ENCODE measurements at regions not wholly inside any gene's neighbourhood (a gene's known extent, or its start where the extent isn't known, plus 50 kb on each side); places are given as distances from the start of the nearest gene placed in this dataset.

DNA sequence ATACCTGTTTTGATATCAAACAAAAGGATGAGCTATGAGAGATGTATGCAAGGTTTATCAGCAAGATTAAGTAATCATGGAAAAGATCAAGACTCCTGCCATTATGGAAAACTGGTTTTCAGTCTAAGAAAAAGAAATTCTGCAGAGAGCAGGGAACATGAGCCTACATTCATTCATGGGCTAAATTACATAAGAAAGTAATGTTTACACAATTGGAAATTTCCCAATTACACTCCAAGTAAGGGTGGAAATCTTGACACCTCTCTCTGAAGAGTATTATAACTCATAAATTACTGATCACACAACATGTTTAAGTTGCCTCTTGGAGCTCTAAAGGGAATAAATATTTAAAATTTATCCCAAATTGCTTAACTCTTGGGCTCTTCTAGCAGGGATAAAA is 206.2 kb downstream of the SLC6A15 start:
- TF ChIP-seq SP2 (IDR thresholded peaks at IDR 0.05; ENCODE audit: low read length) (no peak), JUN (IDR thresholded peaks at IDR 0.05; ENCODE audit: low read depth, low read length) (no peak), BRCA1 (IDR thresholded peaks at IDR 0.05; ENCODE audit: low read depth, low read length) (no peak), POLR2A (IDR thresholded peaks at IDR 0.05; ENCODE audit: control extremely low read depth in 1 of 2, low read depth in 2 of 2, low read length in 2 of 2) (no peak), CEBPB (IDR thresholded peaks at IDR 0.05; ENCODE audit: low read depth, low read length) (no peak), TAF1 (IDR thresholded peaks at IDR 0.05; ENCODE audit: low read depth, low read length) (no peak), RFX5 (IDR thresholded peaks at IDR 0.05; ENCODE audit: borderline replicate concordance, low read depth, low read length) (no peak), RXRA (IDR thresholded peaks at IDR 0.05; ENCODE audit: insufficient read depth, low read depth, low read length) (no peak), HDAC6 (IDR thresholded peaks at IDR 0.05; ENCODE audit: low read depth, low read length) (no peak)
- TF ChIP-seq, protein P1, sequence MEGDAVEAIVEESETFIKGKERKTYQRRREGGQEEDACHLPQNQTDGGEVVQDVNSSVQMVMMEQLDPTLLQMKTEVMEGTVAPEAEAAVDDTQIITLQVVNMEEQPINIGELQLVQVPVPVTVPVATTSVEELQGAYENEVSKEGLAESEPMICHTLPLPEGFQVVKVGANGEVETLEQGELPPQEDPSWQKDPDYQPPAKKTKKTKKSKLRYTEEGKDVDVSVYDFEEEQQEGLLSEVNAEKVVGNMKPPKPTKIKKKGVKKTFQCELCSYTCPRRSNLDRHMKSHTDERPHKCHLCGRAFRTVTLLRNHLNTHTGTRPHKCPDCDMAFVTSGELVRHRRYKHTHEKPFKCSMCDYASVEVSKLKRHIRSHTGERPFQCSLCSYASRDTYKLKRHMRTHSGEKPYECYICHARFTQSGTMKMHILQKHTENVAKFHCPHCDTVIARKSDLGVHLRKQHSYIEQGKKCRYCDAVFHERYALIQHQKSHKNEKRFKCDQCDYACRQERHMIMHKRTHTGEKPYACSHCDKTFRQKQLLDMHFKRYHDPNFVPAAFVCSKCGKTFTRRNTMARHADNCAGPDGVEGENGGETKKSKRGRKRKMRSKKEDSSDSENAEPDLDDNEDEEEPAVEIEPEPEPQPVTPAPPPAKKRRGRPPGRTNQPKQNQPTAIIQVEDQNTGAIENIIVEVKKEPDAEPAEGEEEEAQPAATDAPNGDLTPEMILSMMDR (IDR thresholded peaks at IDR 0.05; ENCODE audit: control extremely low read depth in 1 of 3, insufficient read depth in 1 of 3, low read depth in 1 of 3, low read length in 3 of 3) = no peak
- no peak overlapping the region for H3K27ac ChIP-seq (ENCODE audit: low read depth, low read length)
- no peaks in the 10 kb centered on the region for H3K27me3 ChIP-seq (replicated peaks in 1 of 4; ENCODE audit: control insufficient read depth in 3 of 4, extremely low read depth in 1 of 4, insufficient read depth in 3 of 4, low read length in 3 of 4)
- no peaks in the 10 kb centered on the region; the same call in 1 of the 2 replicates for H3K23me2 ChIP-seq (ENCODE audit: low read depth, low read length)
- no peak overlapping the region for H3K56ac ChIP-seq (replicated peaks; ENCODE audit: insufficient read length, low read depth, low read length)
- no peak overlapping the region for H3K4me3 ChIP-seq (ENCODE audit: extremely low read depth in 1 of 4, insufficient read depth in 2 of 4, low read depth in 3 of 4, low read length in 4 of 4)
- no peak overlapping the region for H2BK20ac ChIP-seq (ENCODE audit: low read length)
- H2BK5ac ChIP-seq (ENCODE audit: low read depth, low read length) = no peak overlapping the region
- H3K4me1 ChIP-seq (replicated peaks in 1 of 4; ENCODE audit: control insufficient read depth in 3 of 4, insufficient read depth in 4 of 4, low read length in 3 of 4) = peaks cover 0 to 3% (median 0%) of the 10 kb centered on the region in 4 experiments; a peak in 1 of 7 replicates
- H3K79me1 ChIP-seq (ENCODE audit: low read depth, low read length) = no peaks in the 10 kb centered on the region
- no peak overlapping the region for H3K23ac ChIP-seq (ENCODE audit: insufficient read length)
- no peaks in the 10 kb centered on the region for H3K9me3 ChIP-seq (ENCODE audit: insufficient read depth in 2 of 2, low read depth in 1 of 2, low read length in 1 of 2)
- H2AFZ ChIP-seq (ENCODE audit: low read length) = no peak overlapping the region
- DNase-seq (ENCODE audit: low read depth in 1 of 2, low spot score in 2 of 2) = no peak
- no peak overlapping the region for H2BK120ac ChIP-seq (replicated peaks; ENCODE audit: low read depth, low read length)
- no peak overlapping the region for H3K4me2 ChIP-seq (ENCODE audit: insufficient read depth in 1 of 2, low read depth in 2 of 2, low read length in 2 of 2)
- no peak overlapping the region for H2BK12ac ChIP-seq (ENCODE audit: low read depth, low read length)
- no peak overlapping the region for H3K9ac ChIP-seq (replicated peaks in 1 of 4; ENCODE audit: extremely low read depth in 1 of 4, low read depth in 3 of 4, low read length in 3 of 4)
- H3K79me2 ChIP-seq (ENCODE audit: control insufficient read depth in 1 of 2, insufficient read depth in 2 of 2, low read length in 2 of 2) = no peaks in the 10 kb centered on the region
- FAIRE-seq = no peak
- H4K8ac ChIP-seq (ENCODE audit: extremely low read depth, insufficient read depth, low read length) = no peak overlapping the region
- no peak overlapping the region for H3K4ac ChIP-seq (replicated peaks; ENCODE audit: insufficient read length, low read depth, low read length)
- no peak overlapping the region for H4K91ac ChIP-seq (replicated peaks; ENCODE audit: insufficient read length, low read length)
- H2BK15ac ChIP-seq (ENCODE audit: low read length) = no peak overlapping the region
- H3K36me3 ChIP-seq (ENCODE audit: control insufficient read depth in 2 of 4, insufficient read depth in 4 of 4, low read length in 3 of 4) = no peaks in the 10 kb centered on the region
- CTCF ChIA-PET (ENCODE audit: partially characterized antibody) = interaction anchor here (1.0 to 1.3 kb wide), 2 partner anchors 15 to 88 kb away, joined by 3 to 4 read pairs; no protein-coding TSS in a partner anchor
- H3K18ac ChIP-seq (ENCODE audit: extremely low read depth, low read length) = no peak overlapping the region
- no peaks in the 10 kb centered on the region for H4K20me1 ChIP-seq (replicated peaks in 1 of 2; ENCODE audit: control insufficient read depth in 1 of 2, insufficient read depth in 2 of 2, low read length in 2 of 2)
- POLR2A ChIA-PET (ENCODE audit: partially characterized antibody) = no interaction called here
- H3K14ac ChIP-seq (ENCODE audit: insufficient read length) = no peak overlapping the region
- H4K5ac ChIP-seq (ENCODE audit: insufficient read length, low read depth, low read length) = no peak overlapping the region
- no peak overlapping the region for H2AK5ac ChIP-seq (ENCODE audit: low read depth, low read length)

Data from H1 (cell line).